Heart right ventricle (tissue), 16 donors: ENCODE measurements at regions not wholly inside any gene's neighbourhood (a gene's known extent, or its start where the extent isn't known, plus 50 kb on each side); places are given as distances from the start of the nearest gene placed in this dataset.

Source experiments
- ATAC-seq, 8 donors: fragments of 200-7000 bp; cut with Tn5 transposase; one replicate each; pipeline ENCODE4 v1.9.1; 2020; ENCODE audit warnings: mild to moderate bottlenecking in 8 of 8, moderate library complexity in 8 of 8, moderate number of reproducible peaks in 1 of 8
- DNase-seq, 2 donors: peaks; one replicate each; pipeline ENCODE4 v3.0.0-alpha.2; 2020
- H3K27ac ChIP-seq, 10 donors: fragments of 200-600 bp; sonication (generic) in 2 of 10; one replicate each; pipeline versions ENCODE4 v1.5.0 to v1.8.0; 2020 to 2022; ENCODE audit warnings: mild to moderate bottlenecking in 3 of 10
- H3K27me3 ChIP-seq, 7 donors: fragments of 200-600 bp; one replicate each; pipeline ENCODE4 v1.8.0; 2021 to 2022; ENCODE audit warnings: mild to moderate bottlenecking in 2 of 7
- H3K36me3 ChIP-seq, 9 donors: fragments of 200-600 bp; sonication (generic) in 1 of 9; one replicate each; pipeline versions ENCODE4 v1.5.0 to v1.8.0; 2020 to 2022; ENCODE audit warnings: mild to moderate bottlenecking in 2 of 9
- H3K4me1 ChIP-seq, 9 donors: fragments of 200-600 bp; sonication (generic) in 1 of 9; one replicate each; pipeline versions ENCODE4 v1.5.0 to v1.8.0; 2020 to 2022; ENCODE audit warnings: mild to moderate bottlenecking in 4 of 9
- H3K4me3 ChIP-seq, 10 donors: fragments of 200-600 bp; sonication (generic) in 2 of 10; one replicate each; pipeline versions ENCODE4 v1.5.0 to v1.8.0; 2020 to 2022; ENCODE audit warnings: mild to moderate bottlenecking in 7 of 10, moderate library complexity in 2 of 10
- H3K9me3 ChIP-seq, 11 donors: fragments of 200-600 bp in 10 of 11; sonication (generic) in 2 of 11; one replicate each; pipeline versions ENCODE4 v1.5.0 to v1.8.0; 2013 to 2022; ENCODE audit warnings: mild to moderate bottlenecking in 2 of 11, control low read depth in 1 of 11, moderate library complexity in 1 of 11
- CTCF ChIP-seq, 9 donors: fragments of 200-600 bp; sonication (generic) in 2 of 9; IDR thresholded peaks; one replicate each; pipeline versions ENCODE4 v1.5.0 to v1.8.0; 2021 to 2022; ENCODE audit warnings: antibody characterized with exemption in 9 of 9, mild to moderate bottlenecking in 5 of 9, moderate library complexity in 1 of 9
- WGBS, 2 donors: extraction: QIAGEN DNeasy Blood & Tissue Kit; methylation state at CpG; one replicate each; pipeline ENCODE4 v1.1.7; 2013; ENCODE audit warnings: inconsistent platforms in 1 of 2; 5-methylcytosine and 5-hydroxymethylcytosine counted together
- intact Hi-C, 10 donors: fragments of 100-400 bp; cut with DNase I; formaldehyde crosslinking; loops; one replicate each; pipeline versions ENCODE4 v1.11.1 to v1.14.2; 2022
- donor health status: Arrhythmogenic right ventricular cardiomyopathy.
- donor health status: ischemic (EF 13 %, LVEDD 7.1; RV severe dilation, severe dysfunction).
- donor health status: healthy with polysubstance abuse.
- donor health status: DM: no; HTN: yes; CAD: no.
- donor health status: DM: no; HTN: no; CAD: no.
- donor health status: ischemic (EF 25% LVEDD 6.9; RV normal size, moderate dysfunction).
- donor health status: ischemic (EF 25% LVEDD 5.7; RV mildly dilated, moderate dysfunction).
- donor health status: healthy.
- donor health status: DM: yes; HTN: yes; CAD: no.
- donor health status: Ischemic cardiomyopathy.
- donor health status: ischemic (EF 35%, LVEDD 5.7; RV mildly dilated, moderate dysfunction).
- donor health status: nonischemic (EF 11% LVEDD 7.7; RV severe dilation, severe dysfunction).
- donor health status: DM: yes; HTN: yes; CAD: no.
- donor health status: PGD.
- donor health status: ischemic (EF 29% LVEDD 5.4; RV normal size, mild dysfunction).
- donor health status: nonischemic (EF 23%, LVEDD 6.1; RV moderate dilation, normal function).

GRCh38 chr2:207239754-207240494 is 74.2 kb upstream of the KLF7 start:
- H3K27me3 ChIP-seq: no peaks in the 10 kb centered on the region
- intact Hi-C loops: loop anchor here in 1 of 10 donors (2.0 kb wide), 1 partner anchor 51 kb away; no protein-coding TSS in a partner anchor
- no peaks in the 10 kb centered on the region for H3K36me3 ChIP-seq
- H3K4me3 ChIP-seq: no peak overlapping the region
- H3K4me1 ChIP-seq: peaks cover 4 to 56% (median 15%) of the 10 kb centered on the region in 9 donors
- ATAC-seq (peak in 4 of 8 donors; percentile 7 to 58 (median 28)), DNase-seq (no peak)
- H3K27ac ChIP-seq: peak overlapping the region in 6 of 10 donors; percentile 2 to 84 (median 16)
- WGBS, 2 donors: 58 to 64% methylated on average over 9 of the region's 9 CpGs
- no peak for TF ChIP-seq CTCF (IDR thresholded peaks at IDR 0.05)
- H3K9me3 ChIP-seq: no peaks in the 10 kb centered on the region

- intact Hi-C loops: loop anchor here in 1 of 10 donors (2.0 kb wide), 1 partner anchor 50 kb away; no protein-coding TSS in a partner anchor
- DNase-seq (no peak), ATAC-seq (no peak)
- 84 to 94% methylated on average over 1 of the region's 1 CpG for WGBS, 2 donors
- Histone ChIP-seq H3K4me3 (no peak overlapping the region), H3K9me3 (no peaks in the 10 kb centered on the region), H3K27me3 (no peaks in the 10 kb centered on the region), H3K36me3 (no peaks in the 10 kb centered on the region), H3K27ac (peak overlapping the region in 1 of 10 donors; percentile 84), H3K4me1 (peaks cover 4 to 52% (median 15%) of the 10 kb centered on the region in 9 donors)
- no peak for TF ChIP-seq CTCF (IDR thresholded peaks at IDR 0.05)
These were observed 74.9 kb upstream of the KLF7 start for GRCh38 chr2:207240649-207241048.

GRCh38 chr2:207241198-207241597 is 75.5 kb upstream of the KLF7 start:
- no peak for DNase-seq
- 81 to 84% methylated on average over 3 of the region's 3 CpGs for WGBS, 2 donors
- Histone ChIP-seq H3K36me3 (no peaks in the 10 kb centered on the region), H3K9me3 (no peaks in the 10 kb centered on the region), H3K27me3 (no peaks in the 10 kb centered on the region), H3K4me3 (no peak overlapping the region), H3K4me1 (peaks cover 0 to 47% (median 15%) of the 10 kb centered on the region in 9 donors), H3K27ac (no peak overlapping the region)
- no peak for TF ChIP-seq CTCF (IDR thresholded peaks at IDR 0.05)
- intact Hi-C loops: loop anchor here in 1 of 10 donors (2.0 kb wide), 1 partner anchor 50 kb away; no protein-coding TSS in a partner anchor
- no peak for ATAC-seq

- DNase-seq (no peak), ATAC-seq (no peak)
- Histone ChIP-seq H3K27ac (no peak overlapping the region), H3K4me3 (no peak overlapping the region), H3K4me1 (peaks cover 0 to 31% (median 13%) of the 10 kb centered on the region in 9 donors), H3K9me3 (no peaks in the 10 kb centered on the region), H3K27me3 (no peaks in the 10 kb centered on the region), H3K36me3 (no peaks in the 10 kb centered on the region)
- no peak for TF ChIP-seq CTCF (IDR thresholded peaks at IDR 0.05)
- intact Hi-C loops: no loop called here
- 93 to 100% methylated on average over 1 of the region's 1 CpG for WGBS, 2 donors
These were observed 77.9 kb upstream of the KLF7 start for GRCh38 chr2:207243601-207244000.
